NCI-H146 (cell line): ENCODE measurements at regions not wholly inside any gene's neighbourhood (a gene's known extent, or its start where the extent isn't known, plus 50 kb on each side); places are given as distances from the start of the nearest gene placed in this dataset.
A peak's percentile ranks its signal among the peaks of the same experiment; 100 is the strongest.
"Not testable (repeated sequence)": the region's sequence is repeated elsewhere in the genome, so short reads cannot be mapped to it uniquely, and the experiment has no call there.

Experiments used
- DNase-seq: peaks from one replicate; lab custom pipeline; 2025; lab: John Stamatoyannopoulos, UW

GRCh38 chr7:152905949-152906348 is 146.4 kb downstream of the ACTR3B start:
- no peak for DNase-seq

GRCh38 chr7:152907042-152907761 is 147.7 kb downstream of the ACTR3B start:
- DNase-seq: no peak

DNA sequence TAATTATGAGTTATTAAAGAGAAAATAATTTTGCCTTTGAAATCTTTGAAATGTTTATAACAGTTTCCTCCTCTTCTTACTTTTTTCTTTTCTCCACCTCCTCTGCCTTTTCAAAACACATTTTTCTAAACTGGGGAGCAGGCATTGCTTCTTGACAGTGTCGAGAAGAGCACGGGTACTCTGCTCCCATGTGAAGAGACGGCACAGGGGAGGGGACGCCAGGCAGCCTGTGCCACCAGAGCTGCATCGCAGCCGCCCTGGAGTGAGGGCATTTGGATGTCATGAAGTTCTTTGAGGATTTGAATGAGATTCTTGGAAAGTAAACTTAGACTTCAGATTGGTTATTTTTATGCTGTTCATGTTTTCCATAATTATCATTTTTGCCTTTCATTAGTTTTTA is 149.7 kb downstream of the ACTR3B start:
- DNase-seq: no peak

- no peak for DNase-seq
Observed at GRCh38 chr7:152909683-152910544, 150.4 kb downstream of the ACTR3B start.

- DNase-seq: peak; percentile 29
Observed at GRCh38 chr7:152910545-152911225, 151.1 kb downstream of the ACTR3B start.

DNA sequence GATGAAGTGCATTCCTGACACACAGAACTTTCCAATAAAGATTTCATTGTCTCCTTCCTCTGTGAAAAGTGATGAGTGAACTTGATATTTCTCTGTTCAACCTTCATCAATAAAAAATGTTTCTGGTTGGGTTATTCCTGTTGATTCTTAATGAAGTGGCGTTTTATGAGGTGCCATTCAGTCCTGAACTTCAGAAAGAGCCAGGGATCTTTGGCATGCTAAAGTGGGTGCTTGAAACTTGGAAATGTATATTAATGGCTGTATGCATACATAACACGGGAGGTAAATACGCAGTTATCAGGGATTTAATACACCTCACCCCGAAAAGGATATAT is 151.6 kb downstream of the ACTR3B start:
- no peak for DNase-seq

DNA sequence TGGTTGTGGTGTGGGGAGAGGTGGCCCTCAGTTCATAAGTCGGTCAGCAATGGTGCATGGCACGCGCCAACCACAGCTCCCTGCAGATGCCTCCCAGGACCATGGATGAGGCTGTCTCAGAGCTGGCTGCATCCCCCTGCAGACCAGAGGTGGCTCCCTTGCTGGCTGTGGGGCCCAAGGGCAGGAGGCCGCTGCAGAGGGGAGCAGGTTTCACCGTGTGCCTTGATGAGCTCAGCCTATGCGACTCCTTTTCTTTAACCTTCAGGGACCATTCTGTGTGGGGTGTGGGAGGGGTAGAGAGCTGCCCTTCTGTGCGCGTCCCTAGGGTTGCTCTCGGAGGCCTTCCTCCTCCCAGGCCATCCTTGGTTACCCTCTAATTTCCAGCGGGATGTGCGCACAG is 152.4 kb downstream of the ACTR3B start:
- no peak for DNase-seq

DNA sequence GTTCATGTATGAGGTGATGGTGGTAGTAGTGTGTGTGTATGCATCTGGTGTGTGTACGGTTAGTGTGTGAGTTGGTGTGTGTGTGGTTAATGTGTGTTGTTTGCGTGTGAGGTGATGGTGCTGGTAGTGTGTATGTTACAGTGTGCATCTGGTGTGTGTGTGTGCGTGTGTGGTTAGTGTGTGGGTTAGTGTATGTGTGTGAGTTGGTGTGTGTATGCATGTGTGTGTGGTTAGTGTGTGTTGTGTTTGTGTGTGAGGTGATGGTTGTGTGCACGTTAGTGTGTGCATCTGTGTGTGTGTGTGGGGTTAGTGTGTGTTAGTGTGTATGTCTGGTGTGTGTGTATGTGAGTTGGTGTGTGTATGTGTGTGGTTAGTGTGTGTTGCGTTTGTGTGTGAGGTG is 153.0 kb downstream of the ACTR3B start:
- DNase-seq: no peak

DNA sequence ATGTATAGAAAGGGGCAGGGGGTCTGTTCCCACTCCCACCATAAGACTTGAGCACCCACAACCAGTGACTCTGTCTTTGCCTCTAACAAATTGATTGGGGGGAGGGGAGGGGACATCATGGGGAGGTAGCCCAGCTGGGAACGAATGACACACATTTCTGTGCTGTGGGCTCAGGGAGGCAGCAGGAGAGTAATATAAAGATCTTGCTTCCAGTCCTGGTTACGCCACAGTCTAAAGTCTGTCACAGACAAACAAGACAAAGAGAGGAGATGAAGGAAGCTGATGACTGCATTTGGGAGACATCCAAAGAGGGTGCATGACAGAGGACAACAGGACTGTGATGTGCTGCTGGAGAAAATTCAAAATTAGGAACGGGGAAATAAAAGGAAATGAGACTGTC is 153.9 kb downstream of the ACTR3B start:
- no peak for DNase-seq

DNA sequence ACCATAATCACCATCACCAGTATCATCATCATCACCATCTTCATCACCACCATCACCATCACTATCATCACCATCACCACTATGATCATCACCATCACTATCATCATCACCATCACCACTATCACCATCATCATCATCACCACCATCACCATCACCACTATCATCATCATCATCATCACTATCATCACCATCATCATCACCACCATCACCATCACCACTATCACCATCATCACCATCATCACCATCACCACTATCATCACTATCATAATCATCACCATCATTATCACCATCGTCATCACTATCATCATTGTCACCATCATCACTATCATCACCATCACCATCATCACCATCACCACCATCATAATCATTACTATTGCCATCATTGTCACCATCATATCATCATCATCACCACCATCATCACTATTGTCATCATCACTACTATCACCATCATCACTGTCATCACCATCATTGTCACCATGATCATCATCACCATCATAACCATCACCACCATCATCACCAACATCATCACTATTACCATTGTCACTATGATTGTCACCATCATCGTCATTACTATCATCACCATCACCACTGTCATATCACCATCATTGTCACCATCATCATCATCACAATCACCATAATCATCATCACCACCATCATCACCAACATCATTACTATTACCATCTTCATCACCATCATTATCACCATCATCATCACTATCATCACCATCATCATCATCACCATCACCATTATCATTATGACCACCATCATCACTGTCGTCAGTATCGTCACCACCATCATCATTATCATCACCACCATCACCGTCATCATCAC is 154.7 kb downstream of the ACTR3B start:
- no peak for DNase-seq

DNA sequence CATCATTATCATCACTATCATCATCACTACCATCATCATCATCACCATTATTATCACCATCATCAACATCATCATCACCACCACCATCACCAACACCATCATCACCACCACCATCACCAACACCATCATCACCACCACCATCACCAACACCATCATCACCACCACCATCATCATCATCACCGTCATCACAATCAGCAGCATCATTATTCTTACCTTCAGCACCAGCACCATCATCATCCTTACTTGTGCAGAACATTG is 155.2 kb downstream of the ACTR3B start:
- not testable (repeated sequence) for DNase-seq

DNA sequence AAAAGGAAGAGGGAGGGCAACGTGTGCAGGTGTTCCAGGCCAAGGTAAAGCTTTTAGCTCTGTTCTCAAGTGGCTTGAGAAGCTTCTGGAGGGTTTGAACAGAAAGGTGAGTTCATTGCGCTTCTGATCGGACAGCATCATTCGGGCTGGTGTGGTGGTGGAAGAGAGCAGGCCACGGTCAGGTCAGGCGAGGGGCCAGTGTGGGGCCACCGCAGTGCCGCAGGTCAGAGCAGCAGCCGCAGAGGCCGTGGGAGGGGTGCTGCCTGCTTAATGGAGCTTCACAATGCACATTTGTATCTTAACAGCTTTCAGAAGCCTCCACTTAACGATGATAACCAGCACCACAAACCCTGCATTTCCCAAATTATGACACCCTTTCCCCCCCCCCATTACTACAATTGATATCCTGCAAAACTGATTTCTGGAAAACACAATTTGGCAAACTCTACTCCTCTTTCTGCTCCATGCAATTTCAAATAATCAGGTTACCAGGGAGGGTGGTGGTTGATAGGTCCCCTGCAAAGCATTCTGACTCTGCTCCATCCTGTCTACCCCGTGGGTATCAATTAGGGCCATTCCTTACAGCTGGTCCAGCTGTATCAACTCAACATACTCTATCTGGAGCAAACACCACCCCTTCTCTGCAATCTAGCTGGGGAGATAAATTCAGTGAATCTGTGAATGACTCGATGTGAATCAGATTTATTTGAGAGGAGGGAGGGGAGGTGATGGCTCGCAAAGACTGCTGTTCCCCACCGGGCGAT is 162.9 kb downstream of the ACTR3B start:
- DNase-seq: no peak

DNA sequence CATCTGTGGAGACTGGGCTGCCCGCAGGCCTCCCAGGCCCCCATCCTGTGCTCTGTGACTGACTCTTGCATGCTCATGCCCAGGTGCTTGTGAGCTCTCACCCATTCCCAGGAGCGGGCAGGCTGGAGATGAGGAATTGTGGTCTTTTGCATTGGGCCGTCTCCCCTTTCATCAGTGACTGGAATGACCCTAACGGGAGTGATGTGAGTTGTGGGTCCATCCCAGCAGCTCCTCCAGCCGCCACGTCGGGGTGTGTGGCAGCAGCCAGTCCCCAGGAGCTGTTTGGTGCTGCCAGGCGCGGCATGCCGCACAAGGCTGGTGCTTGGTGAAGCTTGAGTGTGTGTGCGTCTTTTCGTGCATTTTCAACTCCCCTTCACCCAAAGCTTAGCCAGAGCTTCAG is 164.2 kb downstream of the ACTR3B start:
- no peak for DNase-seq

GRCh38 chr7:152924238-152924637 is 164.7 kb downstream of the ACTR3B start:
- DNase-seq: no peak

DNA sequence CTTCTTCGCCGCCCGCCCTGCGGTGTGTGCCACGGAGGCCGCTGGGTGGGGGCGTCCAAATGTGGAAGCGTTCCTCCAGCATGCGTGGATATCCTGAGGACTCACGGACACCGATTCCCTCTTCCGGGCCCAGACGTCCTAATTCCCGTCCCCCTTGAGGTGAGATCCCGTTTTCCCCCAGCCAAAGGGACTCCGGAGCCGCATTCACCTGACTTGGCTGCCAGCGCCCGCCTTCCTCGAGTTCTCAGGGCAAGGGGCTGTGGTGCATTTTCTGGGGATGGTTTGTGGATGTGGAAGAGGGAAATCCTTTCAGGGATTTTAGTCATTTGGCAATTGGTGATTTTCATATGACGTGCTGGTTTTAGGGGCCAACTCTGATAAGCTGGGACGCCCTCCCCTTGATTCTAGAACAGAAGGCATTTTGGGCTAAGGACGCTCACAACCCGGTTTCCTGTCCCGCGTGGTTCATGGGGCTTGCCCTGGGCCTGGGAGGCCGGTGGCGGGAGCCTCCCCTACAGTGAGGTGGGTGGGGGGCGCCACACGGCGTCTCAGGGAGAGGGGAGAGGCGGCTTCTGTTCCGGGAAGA is 165.4 kb downstream of the ACTR3B start:
- no peak for DNase-seq

GRCh38 chr7:152925412-152926147 is 166.0 kb downstream of the ACTR3B start:
- no peak for DNase-seq

GRCh38 chr7:152931633-152932032 is 172.1 kb downstream of the ACTR3B start:
- DNase-seq: peak; percentile 92

DNA sequence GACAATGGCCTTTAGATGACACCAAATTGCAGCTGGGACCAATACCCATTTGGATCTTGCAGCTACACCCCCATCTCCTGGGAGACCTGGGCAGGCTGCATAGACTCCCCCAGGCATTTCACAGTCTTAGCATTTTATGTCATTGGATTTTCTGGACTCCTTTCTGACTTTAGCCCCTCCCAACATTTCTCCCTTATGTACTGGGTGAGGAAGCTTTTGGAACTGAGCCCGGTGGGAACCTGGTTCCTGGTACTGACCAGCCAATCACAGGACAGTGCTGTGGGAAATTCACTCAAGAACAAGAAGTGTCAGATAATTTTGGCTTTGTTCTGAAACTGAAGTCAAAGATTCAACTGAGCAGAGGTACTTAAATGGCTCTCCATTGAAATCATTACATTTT is 177.7 kb downstream of the ACTR3B start:
- DNase-seq: no peak

DNA sequence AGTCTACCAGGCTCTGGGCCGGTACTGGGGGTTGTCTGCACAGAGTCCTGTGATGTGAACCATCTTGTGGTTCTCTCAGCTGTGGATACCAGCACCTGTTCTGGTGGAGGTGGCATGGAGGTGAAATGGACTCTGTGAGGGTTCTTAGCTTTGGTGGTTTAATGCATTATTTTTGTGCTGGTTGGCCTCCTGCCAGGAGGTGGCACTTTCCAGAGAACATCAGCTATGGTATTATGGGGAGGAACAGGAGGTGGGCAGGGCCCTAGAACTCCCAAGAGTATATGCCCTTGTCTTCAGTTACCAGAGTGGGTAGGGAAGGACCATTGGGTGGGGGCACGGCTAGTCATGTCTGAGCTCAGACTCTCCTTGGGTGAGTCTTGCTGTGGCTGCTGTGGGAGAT is 187.1 kb downstream of the ACTR3B start:
- not testable (repeated sequence) for DNase-seq

- no peak for DNase-seq
Observed at GRCh38 chr7:152947686-152948085, 188.1 kb downstream of the ACTR3B start.

DNA sequence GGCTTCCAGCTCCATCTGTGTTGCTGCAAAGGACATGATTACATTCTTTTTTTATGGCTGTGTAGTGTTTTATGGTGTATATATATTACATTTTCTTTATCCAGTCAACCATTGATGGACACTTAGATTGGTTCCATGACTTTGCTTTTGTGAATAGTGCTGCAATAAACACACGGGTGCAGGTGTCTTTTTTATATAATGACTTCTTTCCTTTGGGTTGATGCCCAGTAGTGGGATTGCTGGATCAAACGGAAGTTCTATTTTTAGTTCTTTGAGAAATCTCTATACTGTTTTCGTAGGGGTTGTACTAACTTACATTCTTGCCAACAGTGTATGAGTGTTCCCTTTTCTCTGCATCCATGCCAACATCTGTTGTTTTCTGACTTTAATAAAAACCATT is 189.7 kb downstream of the ACTR3B start:
- DNase-seq: no peak
